Testis (tissue), 2 donors: ENCODE measurements at regions not wholly inside any gene's neighbourhood (a gene's known extent, or its start where the extent isn't known, plus 50 kb on each side); places are given as distances from the start of the nearest gene placed in this dataset.

Source experiments
- DNase-seq: peaks from one replicate; pipeline ENCODE4 v3.0.0-alpha.2; 2019
- H3K27ac ChIP-seq, 2 donors: fragments of 200-600 bp; sonication (generic); one replicate each; pipeline ENCODE4 v1.5.1; 2019
- H3K27me3 ChIP-seq: fragments of 200-600 bp; sonication (generic); one replicate; pipeline ENCODE4 v1.5.1; 2019
- H3K36me3 ChIP-seq: fragments of 200-600 bp; sonication (generic); one replicate; pipeline ENCODE4 v1.5.1; 2017; ENCODE audit warnings: low read depth; ENCODE audit errors: missing control alignments
- H3K4me1 ChIP-seq: fragments of 200-600 bp; sonication (generic); one replicate; pipeline ENCODE4 v1.5.1; 2019
- H3K4me3 ChIP-seq, 2 donors: fragments of 200-600 bp; sonication (generic); one replicate each; pipeline ENCODE4 v1.5.1; 2017 to 2019
- H3K9me3 ChIP-seq: fragments of 200-600 bp; sonication (generic); one replicate; pipeline ENCODE4 v1.5.1; 2017
- CTCF ChIP-seq, 3 experiments: fragments of 450-650 bp in 2 of 3; fragments of 200-600 bp in 1 of 3; sonication (generic) in 1 of 3; IDR thresholded peaks; one replicate each; pipeline ENCODE4 v1.5.1; 2016 to 2019; ENCODE audit warnings: antibody characterized with exemption in 3 of 3, mild to moderate bottlenecking in 2 of 3, moderate library complexity in 1 of 3
- POLR2A ChIP-seq: fragments of 450-650 bp; IDR thresholded peaks from one replicate; pipeline ENCODE4 v1.6.1; 2017; ENCODE audit warnings: antibody characterized with exemption, mild to moderate bottlenecking, moderate library complexity
- WGBS, 2 donors: methylation state at CpG; one replicate each; pipeline ENCODE4 v1.1.5; 2018; 5-methylcytosine and 5-hydroxymethylcytosine counted together
- intact Hi-C: fragments of 100-400 bp; cut with DNase I; formaldehyde crosslinking; loops from one replicate; pipeline ENCODE4 v1.15.1; 2023; ENCODE audit warnings: low total_unique reads

- DNase-seq = no peak
- WGBS, 2 donors = 73 to 76% methylated on average over 9 of the region's 9 CpGs
These were observed 496.6 kb downstream of the ADGRL2 start for GRCh38 chr1:82297139-82297896.

GRCh38 chr1:82287556-82287955, 486.8 kb downstream of the ADGRL2 start:
- Histone ChIP-seq H3K9me3 (no peaks in the 10 kb centered on the region), H3K27ac (no peak overlapping the region), H3K4me1 (no peaks in the 10 kb centered on the region), H3K27me3 (no peaks in the 10 kb centered on the region), H3K36me3 (no peaks in the 10 kb centered on the region), H3K4me3 (no peak overlapping the region)
- 79 to 90% methylated on average over 3 of the region's 3 CpGs for WGBS, 2 donors
- intact Hi-C loops = no loop called here
- TF ChIP-seq CTCF (IDR thresholded peaks at IDR 0.05) (no peak), POLR2A (no peak)
- DNase-seq = no peak

More at GRCh38 chr1:82297139-82297896, 496.6 kb downstream of the ADGRL2 start:
- Histone ChIP-seq H3K4me3 (no peak overlapping the region), H3K27ac (no peak overlapping the region), H3K4me1 (no peaks in the 10 kb centered on the region), H3K9me3 (no peaks in the 10 kb centered on the region), H3K27me3 (no peaks in the 10 kb centered on the region), H3K36me3 (no peaks in the 10 kb centered on the region)
- intact Hi-C loops = no loop called here
- TF ChIP-seq CTCF (IDR thresholded peaks at IDR 0.05) = no peak
- no peak for TF ChIP-seq POLR2A

- DNase-seq = no peak
- 68 to 72% methylated on average over 1 of the region's 1 CpG for WGBS, 2 donors
- no peak overlapping the region for H3K27ac ChIP-seq
- intact Hi-C loops = no loop called here
- H3K4me3 ChIP-seq = no peak overlapping the region
- no peaks in the 10 kb centered on the region for H3K36me3 ChIP-seq
- no peak for TF ChIP-seq POLR2A
- no peak for TF ChIP-seq CTCF (IDR thresholded peaks at IDR 0.05)
- no peaks in the 10 kb centered on the region for H3K9me3 ChIP-seq
- H3K27me3 ChIP-seq = no peaks in the 10 kb centered on the region
- H3K4me1 ChIP-seq = no peaks in the 10 kb centered on the region
These were observed 483.5 kb downstream of the ADGRL2 start for GRCh38 chr1:82284213-82284612.

- intact Hi-C loops = no loop called here
- Histone ChIP-seq H3K4me3 (no peak overlapping the region), H3K4me1 (no peaks in the 10 kb centered on the region), H3K27ac (no peak overlapping the region), H3K9me3 (no peaks in the 10 kb centered on the region), H3K27me3 (no peaks in the 10 kb centered on the region), H3K36me3 (no peaks in the 10 kb centered on the region)
- DNase-seq = no peak
- TF ChIP-seq POLR2A (no peak), CTCF (IDR thresholded peaks at IDR 0.05) (no peak)
- 84 to 88% methylated on average over 6 of the region's 6 CpGs for WGBS, 2 donors
These were observed 478.5 kb downstream of the ADGRL2 start for GRCh38 chr1:82279241-82279640.

- 77 to 78% methylated on average over 2 of the region's 2 CpGs for WGBS, 2 donors
- Histone ChIP-seq H3K9me3 (no peaks in the 10 kb centered on the region), H3K27me3 (no peaks in the 10 kb centered on the region)
These were observed 473.1 kb downstream of the ADGRL2 start for GRCh38 chr1:82273816-82274215.

More at GRCh38 chr1:82273816-82274215, 473.1 kb downstream of the ADGRL2 start:
- no peaks in the 10 kb centered on the region for H3K36me3 ChIP-seq
- TF ChIP-seq POLR2A (no peak), CTCF (IDR thresholded peaks at IDR 0.05) (no peak)
- H3K4me3 ChIP-seq = no peak overlapping the region
- H3K27ac ChIP-seq = no peak overlapping the region
- no peaks in the 10 kb centered on the region for H3K4me1 ChIP-seq
- intact Hi-C loops = no loop called here
- no peak for DNase-seq
